ENCODE measurements at regions not wholly inside any gene's neighbourhood (a gene's known extent, or its start where the extent isn't known, plus 50 kb on each side); places are given as distances from the start of the nearest gene placed in this dataset.
"Not testable (repeated sequence)": the region's sequence is repeated elsewhere in the genome, so short reads cannot be mapped to it uniquely, and the experiment has no call there.

DNA sequence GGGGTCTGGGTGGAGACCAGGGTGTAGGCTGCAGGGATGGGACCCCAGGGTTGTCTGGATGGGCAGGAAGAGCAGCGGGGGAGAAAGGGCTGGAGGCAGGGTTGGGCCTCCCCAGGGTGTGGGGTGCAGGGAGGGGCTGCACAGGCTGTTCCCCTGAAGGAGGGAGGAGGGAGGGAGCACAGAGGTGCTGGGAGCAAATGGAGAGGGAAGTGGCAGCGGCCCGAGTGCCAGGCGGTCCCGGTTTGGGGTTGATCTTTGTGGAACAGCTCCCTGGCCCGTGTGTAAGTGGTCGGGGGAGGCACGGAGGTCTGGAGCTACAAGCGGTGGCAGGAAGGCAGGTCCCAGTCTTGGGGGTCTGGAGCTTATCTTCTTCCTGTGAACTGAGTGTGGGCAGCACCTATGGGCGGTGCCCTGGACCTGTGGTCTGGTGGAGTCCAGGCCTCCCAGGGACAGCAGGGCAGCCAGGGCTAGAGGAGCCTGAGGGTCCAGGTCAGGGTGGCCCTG, 391.6 kb downstream of the TMEM121 start:
- no peak overlapping the region for H3K27ac ChIP-seq
- in situ Hi-C loops (cut with MboI; ENCODE audit: low pct_ligation_motif_present in 1 of 4, low pct_unique_long_range_greater_than_20kb in 1 of 4, low sequenced_read_pairs in 3 of 4): no loop called here

DNA sequence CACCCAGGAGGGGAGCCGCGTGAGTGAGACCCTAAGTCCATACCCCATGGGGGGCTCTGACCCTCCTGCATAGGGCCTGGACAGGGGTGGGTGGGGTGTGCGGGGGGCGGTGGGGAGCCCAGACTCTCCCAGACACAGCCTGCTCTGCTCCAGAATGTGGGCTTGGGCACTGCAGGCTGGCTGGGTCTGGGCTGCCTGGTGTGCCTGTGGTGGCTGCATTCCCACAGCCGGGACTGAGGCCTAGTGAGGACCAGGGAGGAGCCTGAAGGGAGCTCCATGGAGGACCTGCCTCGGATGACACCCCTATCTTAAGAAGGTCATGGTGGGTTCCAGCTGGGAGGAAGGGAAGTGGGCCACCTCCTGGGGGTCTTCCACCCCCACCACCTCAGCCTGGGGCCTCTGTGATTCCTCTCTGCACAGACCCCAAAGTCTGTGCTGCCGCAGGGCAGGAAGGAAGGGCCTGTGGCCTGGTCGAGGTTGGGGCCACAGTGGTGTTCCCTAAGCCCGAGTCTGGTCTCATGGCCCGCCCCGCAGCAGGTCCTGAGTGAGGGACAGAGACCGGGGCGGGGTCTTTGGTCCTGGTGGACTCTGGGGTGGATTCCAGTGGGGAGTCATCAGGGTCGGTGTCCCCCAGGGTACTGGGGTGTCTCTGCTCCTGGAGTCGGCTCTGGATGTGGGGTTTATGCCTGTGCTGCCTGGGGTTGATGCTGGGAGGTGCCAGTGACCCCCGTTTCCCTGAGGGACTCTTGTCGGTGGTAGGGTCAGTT, 392.3 kb downstream of the TMEM121 start:
- TF ChIP-seq POLR2A (IDR thresholded peaks at IDR 0.05) (no peak), CTCF (IDR thresholded peaks at IDR 0.05) (no peak), POLR2AphosphoS5 (IDR thresholded peaks at IDR 0.05) (no peak), EP300 (IDR thresholded peaks at IDR 0.05; ENCODE audit: low read depth) (no peak)
- intact Hi-C loops (cut with DNase I; ENCODE audit: low total_unique reads) (no loop called here), in situ Hi-C loops (cut with MboI; ENCODE audit: low pct_ligation_motif_present in 1 of 4, low pct_unique_long_range_greater_than_20kb in 1 of 4, low sequenced_read_pairs in 3 of 4) (no loop called here)
- WGBS, 2 donors (ENCODE audit: low coverage in 1 of 2): 87% methylated on average over 14 of the region's 17 CpGs; no CpG with 5 or more reads in 1 of the 2 donors
- no peaks in the 10 kb centered on the region for H3K4me1 ChIP-seq
- no peaks in the 10 kb centered on the region for H3K36me3 ChIP-seq
- H3K27ac ChIP-seq: no peak overlapping the region
- no peaks in the 10 kb centered on the region for H3K27me3 ChIP-seq
- no peak overlapping the region for H3K4me3 ChIP-seq
- DNase-seq: no peak
- no peaks in the 10 kb centered on the region for H3K9me3 ChIP-seq

More for the DNA sequence above, 391.6 kb downstream of the TMEM121 start:
- Histone ChIP-seq H3K4me3 (no peak overlapping the region), H3K36me3 (no peaks in the 10 kb centered on the region), H3K4me1 (no peaks in the 10 kb centered on the region), H3K27me3 (no peaks in the 10 kb centered on the region), H3K9me3 (no peaks in the 10 kb centered on the region)
- TF ChIP-seq POLR2A (IDR thresholded peaks at IDR 0.05) (no peak), CTCF (IDR thresholded peaks at IDR 0.05) (no peak), POLR2AphosphoS5 (IDR thresholded peaks at IDR 0.05) (no peak), EP300 (IDR thresholded peaks at IDR 0.05; ENCODE audit: low read depth) (no peak)
- WGBS, 2 donors (ENCODE audit: low coverage in 1 of 2): 79 to 100% methylated on average over 1 to 10 of the region's 10 CpGs
- no peak for DNase-seq
- intact Hi-C loops (cut with DNase I; ENCODE audit: low total_unique reads): no loop called here

- Histone ChIP-seq H3K27me3 (no peaks in the 10 kb centered on the region), H3K9me3 (no peaks in the 10 kb centered on the region), H3K4me1 (no peaks in the 10 kb centered on the region), H3K27ac (no peak overlapping the region), H3K4me3 (no peak overlapping the region), H3K36me3 (no peaks in the 10 kb centered on the region)
- 85 to 96% methylated on average over 5 to 19 of the region's 21 CpGs for WGBS, 2 donors (ENCODE audit: low coverage in 1 of 2)
- in situ Hi-C loops (cut with MboI; ENCODE audit: low pct_ligation_motif_present in 1 of 4, low pct_unique_long_range_greater_than_20kb in 1 of 4, low sequenced_read_pairs in 3 of 4) (no loop called here), intact Hi-C loops (cut with DNase I; ENCODE audit: low total_unique reads) (no loop called here)
- DNase-seq: no peak
- TF ChIP-seq CTCF (IDR thresholded peaks at IDR 0.05) (no peak), EP300 (IDR thresholded peaks at IDR 0.05; ENCODE audit: low read depth) (no peak), POLR2A (IDR thresholded peaks at IDR 0.05) (no peak)
These were observed 393.2 kb downstream of the TMEM121 start for GRCh38 chr14:105919458-105920150.

GRCh38 chr14:105920151-105920700, 393.8 kb downstream of the TMEM121 start:
- H3K36me3 ChIP-seq; H3K4me3 ChIP-seq; in situ Hi-C loops (cut with MboI; ENCODE audit: low pct_ligation_motif_present in 1 of 4, low pct_unique_long_range_greater_than_20kb in 1 of 4, low sequenced_read_pairs in 3 of 4); H3K4me1 ChIP-seq; H3K27me3 ChIP-seq; H3K9me3 ChIP-seq; intact Hi-C loops (cut with DNase I; ENCODE audit: low total_unique reads); H3K27ac ChIP-seq; DNase-seq: not testable (repeated sequence)
- 96% methylated on average over 3 of the region's 11 CpGs; no CpG with 5 or more reads in 1 of the 2 donors for WGBS, 2 donors (ENCODE audit: low coverage in 1 of 2)

GRCh38 chr14:105920803-105921755, 394.7 kb downstream of the TMEM121 start:
- H3K9me3 ChIP-seq; H3K4me3 ChIP-seq; intact Hi-C loops (cut with DNase I; ENCODE audit: low total_unique reads); H3K27ac ChIP-seq; H3K36me3 ChIP-seq; DNase-seq; H3K4me1 ChIP-seq; H3K27me3 ChIP-seq; in situ Hi-C loops (cut with MboI; ENCODE audit: low pct_ligation_motif_present in 1 of 4, low pct_unique_long_range_greater_than_20kb in 1 of 4, low sequenced_read_pairs in 3 of 4): not testable (repeated sequence)
- 90% methylated on average over 21 of the region's 24 CpGs; no CpG with 5 or more reads in 1 of the 2 donors for WGBS, 2 donors (ENCODE audit: low coverage in 1 of 2)

DNA sequence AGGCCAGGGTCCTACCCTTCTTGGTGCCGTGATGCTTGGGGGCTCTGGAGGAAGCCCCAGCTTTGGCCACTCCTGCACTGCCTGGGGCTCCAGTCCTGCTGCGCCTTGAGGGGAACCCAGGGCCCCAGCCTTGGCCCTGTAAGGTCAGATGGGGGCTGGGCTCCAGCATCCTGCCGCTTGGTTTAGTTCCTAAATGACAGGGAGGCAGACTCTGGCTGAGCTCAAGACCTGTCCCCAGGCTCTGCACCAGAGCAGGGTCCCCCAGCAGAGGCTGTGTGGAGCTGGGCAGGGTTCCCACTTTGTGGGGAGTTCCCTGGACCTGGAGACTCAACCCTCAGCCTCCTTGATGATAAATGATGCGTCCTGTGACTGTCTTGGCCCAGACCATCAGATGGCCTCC, 395.4 kb downstream of the TMEM121 start:
- H3K27me3 ChIP-seq; H3K4me1 ChIP-seq; H3K9me3 ChIP-seq; intact Hi-C loops (cut with DNase I; ENCODE audit: low total_unique reads); H3K27ac ChIP-seq; H3K4me3 ChIP-seq; in situ Hi-C loops (cut with MboI; ENCODE audit: low pct_ligation_motif_present in 1 of 4, low pct_unique_long_range_greater_than_20kb in 1 of 4, low sequenced_read_pairs in 3 of 4); DNase-seq; H3K36me3 ChIP-seq: not testable (repeated sequence)
- WGBS, 2 donors (ENCODE audit: low coverage in 1 of 2): 85% methylated on average over 4 of the region's 4 CpGs; no CpG with 5 or more reads in 1 of the 2 donors
